ENCODE measurements at regions not wholly inside any gene's neighbourhood (a gene's known extent, or its start where the extent isn't known, plus 50 kb on each side); places are given as distances from the start of the nearest gene placed in this dataset.

DNA sequence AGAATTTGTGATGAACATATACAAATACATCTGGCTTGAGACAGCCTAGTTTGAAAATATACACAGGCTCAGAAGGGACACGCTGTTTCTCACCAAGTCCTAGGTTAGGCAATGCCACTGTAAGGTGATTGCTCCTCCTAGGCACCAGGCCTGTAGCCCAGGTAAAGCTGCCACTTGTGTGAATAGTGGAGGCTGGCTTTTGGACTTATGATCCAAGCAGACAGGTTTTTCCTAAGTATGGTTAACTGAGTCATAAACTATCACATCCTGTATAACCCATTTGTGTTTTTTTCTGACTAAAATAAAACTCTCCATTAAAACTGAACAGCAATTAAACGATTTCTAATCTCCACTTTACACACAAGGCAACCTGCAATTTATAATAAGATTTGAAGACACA, 81.0 kb downstream of the SEMA4F start:
- DNase-seq (ENCODE audit: low read depth), result no peak

DNA sequence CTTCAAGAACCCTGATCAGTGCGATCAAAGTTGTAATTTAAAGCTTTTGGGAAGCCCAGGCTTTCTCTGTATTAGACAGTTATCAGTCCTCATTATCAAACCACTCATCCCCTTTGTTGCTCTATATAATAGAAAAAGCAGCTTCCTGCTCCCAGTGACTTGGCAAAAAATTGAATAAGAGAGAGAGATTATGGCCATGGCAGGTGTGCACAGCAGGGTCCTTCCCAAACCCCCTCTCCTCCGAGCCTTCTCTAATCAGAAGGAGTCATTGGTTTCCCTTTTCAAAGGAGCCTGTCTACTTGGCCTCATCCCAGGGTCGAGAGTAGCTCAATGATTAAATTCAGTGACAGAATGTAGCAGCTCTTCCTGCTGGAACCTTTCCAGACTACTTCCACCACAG, 81.5 kb downstream of the SEMA4F start:
- no peak for DNase-seq (ENCODE audit: low read depth)

DNA sequence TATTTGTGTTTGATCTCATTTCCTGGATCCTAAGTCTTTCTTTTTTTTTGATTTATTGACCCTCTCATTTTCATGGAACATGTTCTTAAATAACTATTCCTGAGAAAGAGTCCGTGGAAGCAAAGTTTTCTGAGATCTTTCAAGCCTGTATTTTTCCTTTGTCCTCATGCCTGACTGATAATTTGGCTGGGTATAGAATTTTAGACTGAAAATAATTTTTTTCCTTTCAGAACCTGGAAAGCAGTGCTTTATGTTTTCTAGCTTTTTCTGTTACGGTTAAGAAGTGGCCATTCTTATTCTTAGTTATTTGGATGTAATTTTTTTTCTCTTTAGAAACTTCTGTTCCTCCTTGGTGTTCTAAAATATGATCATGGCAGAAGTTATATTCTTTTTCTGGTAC, 82.5 kb downstream of the SEMA4F start:
- no peak for DNase-seq (ENCODE audit: low read depth)

DNA sequence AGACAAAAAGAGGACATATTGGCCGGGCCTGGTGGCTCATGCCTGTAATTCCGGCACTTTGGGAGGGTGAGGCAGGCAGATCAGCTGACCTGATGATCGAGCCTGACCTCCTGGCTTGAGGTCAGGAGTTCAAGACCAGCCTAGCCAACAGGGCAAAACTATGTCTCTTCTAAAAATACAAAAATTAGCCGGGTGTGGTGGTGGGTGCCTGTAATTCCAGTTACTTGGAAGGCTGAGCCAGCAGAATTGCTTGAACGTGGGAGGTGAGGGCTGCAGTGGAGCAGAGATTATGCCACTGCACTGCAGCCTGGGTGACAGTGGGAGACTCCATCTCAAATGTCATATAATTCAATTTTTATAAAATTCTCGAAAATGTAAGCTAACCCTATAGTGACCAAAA, 84.5 kb downstream of the SEMA4F start:
- no peak for DNase-seq (ENCODE audit: low read depth)

DNA sequence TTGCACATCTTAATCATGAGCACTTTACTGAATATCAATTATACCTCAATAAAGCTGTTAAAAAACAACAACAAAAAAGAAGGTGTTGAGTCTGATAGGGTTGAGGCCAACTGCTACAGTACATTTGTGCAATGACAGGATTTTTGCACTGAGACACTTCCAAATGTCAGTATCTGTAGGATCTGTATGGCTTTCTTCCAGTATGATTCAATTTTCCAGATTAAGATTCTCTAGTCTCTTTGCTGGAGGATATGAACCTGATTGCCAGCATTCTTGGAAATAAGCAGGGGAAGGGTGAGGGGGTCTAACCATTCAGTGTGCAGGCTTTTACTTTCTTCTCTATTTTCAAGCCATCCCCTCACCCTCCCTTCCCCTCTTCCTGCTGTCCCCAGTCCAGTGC, 85.1 kb downstream of the SEMA4F start:
- no peak for DNase-seq (ENCODE audit: low read depth)

DNA sequence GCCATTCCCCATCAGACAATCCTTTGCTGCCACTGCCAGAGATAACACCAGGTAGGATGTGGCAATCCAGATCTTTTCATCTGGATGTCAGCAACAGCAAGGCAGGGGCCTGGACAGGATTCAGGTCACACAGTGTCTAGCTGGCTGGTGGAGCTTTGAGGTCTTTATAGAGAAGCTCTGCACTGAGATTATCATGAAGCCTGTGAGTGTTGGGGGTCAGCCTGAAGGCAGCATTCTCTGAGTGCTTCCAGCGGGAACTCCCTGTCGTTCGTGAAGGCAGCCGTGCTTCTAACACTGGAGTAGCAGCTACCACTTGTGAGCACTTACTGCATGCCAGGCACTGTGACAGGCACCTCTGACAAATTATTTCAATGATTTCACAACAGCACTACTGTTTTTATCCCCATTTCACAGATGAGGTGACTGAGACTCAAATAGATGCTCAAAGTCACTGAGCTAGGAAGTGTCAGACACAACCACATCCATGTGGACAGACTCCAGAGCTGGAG, 85.7 kb downstream of the SEMA4F start:
- DNase-seq (ENCODE audit: low read depth), result no peak

DNA sequence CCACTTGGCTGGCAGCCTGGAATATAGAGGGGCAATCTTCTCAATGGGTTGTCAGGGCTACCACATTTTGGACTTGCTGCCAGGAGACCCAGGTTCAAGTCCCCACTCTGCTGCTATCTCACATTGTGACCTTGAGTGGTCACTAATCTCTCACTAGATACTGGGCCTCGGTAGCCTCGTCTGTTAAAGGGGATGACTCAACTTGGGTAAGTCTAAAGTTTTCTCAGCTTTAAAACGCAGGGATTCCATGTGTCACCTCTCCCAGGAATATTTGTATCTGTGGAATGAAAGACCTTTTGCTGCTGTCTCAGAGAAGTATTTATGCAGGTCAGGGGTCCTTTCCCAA, 86.3 kb downstream of the SEMA4F start:
- DNase-seq (ENCODE audit: low read depth), result no peak

DNA sequence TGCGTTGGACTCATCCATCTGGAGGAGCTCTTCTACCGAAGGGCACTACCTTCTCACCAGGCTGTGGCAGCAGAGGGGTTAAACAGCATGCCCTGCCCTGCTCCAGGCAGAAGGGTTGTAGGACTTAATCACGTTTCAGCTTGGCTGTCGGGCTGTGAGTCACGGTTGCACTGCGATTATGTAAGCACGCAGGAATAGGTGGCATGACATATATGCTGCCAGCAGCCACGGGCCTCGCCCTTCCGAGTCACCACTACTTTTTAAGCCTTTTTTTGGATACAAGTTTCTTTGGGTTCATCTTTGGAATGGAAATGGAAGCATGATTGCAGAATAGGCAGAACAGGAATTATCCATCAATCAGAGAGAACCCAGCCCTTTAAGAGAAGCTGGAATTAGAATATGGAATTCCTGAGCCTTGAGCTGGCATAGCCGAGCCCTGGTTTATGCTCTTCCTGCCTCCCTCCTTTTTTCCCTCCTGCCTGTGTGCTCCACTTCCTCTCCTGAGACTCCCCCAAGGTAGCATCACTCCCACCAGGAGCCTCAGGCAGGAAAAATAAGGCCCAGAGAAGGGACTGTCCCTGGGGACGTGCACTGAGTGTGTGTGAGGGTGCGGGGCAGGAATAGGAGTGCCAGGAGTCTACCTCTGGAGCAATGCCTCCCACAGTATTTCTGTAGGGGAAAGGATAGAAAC, 86.8 kb downstream of the SEMA4F start:
- DNase-seq (ENCODE audit: low read depth), result peak; percentile 99

DNA sequence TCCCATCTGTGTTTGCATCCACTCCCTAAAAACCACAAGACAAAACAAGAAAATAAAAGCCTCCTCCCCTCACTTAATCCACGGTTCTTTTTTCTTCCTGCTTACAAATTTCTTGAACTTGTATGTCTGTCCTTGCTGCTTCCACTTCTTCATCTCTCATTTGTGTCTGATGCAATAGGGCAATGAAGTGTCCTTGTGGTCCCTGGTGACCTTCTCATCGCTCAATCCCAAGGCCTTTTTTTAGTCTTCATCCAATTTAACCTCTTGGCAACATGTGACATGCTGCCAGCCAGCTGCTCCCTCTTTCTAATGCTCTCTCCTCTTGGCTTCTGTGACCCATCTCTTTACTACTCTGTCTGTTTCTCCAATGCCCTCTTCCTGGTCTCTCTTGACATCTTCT, 87.6 kb downstream of the SEMA4F start:
- no peak for DNase-seq (ENCODE audit: low read depth)

DNA sequence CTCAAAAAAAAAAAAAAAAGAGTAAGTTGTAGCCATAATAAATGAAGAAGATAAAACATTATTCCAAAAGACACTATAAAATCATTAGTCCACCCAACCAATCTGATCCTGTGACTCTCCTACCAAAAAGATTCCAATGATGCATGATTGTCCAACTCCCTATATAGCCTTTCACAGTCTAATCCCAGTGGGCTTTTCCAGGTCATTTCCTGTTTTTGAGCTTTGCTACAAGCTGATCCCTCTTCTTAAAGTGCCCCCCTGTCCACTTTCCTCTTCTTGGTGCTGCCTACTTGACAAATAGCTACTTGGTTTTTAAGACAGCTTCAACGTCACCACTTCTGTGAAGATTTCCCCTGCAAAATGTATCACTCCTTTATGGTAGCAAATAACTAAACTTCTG, 88.4 kb downstream of the SEMA4F start:
- no peak for DNase-seq (ENCODE audit: low read depth)

DNA sequence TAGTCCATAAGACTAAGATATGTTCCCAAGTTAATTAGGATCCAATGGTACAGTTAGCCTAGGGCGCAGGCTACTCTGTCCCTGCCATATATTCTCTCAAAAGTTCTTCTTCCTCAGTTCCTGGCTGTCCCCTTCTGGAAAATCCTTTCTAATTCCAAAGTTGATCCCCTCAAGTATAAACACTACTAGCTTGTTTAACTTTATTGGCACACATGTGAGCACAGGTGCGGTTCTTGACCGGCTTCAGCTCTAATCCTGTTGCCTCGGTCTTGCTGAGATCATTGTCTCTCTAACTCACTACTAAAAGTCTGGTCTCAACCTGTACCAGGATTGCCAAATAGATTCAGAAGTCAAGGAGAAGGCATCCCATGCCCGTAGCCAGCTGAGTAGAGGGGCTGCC, 89.0 kb downstream of the SEMA4F start:
- DNase-seq (ENCODE audit: low read depth), result no peak

DNA sequence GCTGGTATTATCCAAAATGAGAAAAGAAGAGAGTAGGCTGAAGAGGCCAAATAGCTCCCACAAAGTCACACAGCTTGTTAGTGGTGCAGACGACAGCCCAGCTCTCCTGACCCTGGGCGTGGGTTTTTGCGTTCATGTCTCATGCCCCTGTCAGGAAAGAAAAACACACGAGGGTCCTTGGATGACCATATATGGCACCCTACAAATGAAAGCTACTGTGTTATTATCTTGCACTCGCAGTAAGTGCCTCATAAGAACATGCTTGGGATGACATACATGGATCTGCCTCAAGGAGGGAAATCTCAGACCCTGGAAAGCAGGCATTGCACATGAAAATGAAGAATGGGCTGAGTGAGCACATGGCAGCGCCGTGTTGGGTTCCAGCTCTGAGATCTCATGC, 89.7 kb downstream of the SEMA4F start:
- no peak for DNase-seq (ENCODE audit: low read depth)

DNA sequence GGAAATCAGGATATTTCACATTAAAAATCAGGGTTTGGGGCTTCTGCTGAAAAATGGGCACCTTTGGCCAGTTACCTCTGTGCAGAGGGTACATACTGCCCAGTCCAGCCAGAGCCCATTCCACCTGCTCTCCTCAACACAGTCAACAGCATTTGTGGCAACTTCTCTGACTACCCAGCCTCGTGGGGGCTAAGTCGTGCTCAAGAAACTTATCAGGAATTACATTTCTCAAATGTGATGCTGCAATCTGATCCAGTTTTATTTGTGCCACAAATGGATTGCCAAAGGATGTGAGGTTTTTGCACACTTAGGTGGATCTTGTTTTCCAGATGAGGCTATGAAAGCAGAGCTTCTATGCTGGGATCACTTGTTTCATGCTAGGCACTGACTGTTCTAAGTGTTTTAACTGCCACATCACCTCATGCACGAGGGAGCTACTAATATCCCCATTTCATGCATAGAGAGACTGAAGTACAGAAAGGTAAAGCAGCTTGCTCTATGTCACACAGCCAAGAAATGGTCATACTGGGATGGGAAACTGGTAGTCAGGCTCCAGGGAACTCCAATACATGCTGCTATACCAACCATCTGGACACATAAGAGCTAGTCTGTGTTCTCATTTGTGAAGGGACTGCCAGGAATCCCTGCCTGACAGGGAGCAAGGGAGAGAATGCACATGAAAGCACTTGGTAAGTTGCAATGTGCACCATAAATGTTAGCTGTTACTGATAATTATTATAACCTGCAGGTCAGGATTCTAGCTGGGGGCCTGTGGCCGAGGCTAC, 89.0 kb upstream of the HK2 start:
- no peak for DNase-seq (ENCODE audit: low read depth)

DNA sequence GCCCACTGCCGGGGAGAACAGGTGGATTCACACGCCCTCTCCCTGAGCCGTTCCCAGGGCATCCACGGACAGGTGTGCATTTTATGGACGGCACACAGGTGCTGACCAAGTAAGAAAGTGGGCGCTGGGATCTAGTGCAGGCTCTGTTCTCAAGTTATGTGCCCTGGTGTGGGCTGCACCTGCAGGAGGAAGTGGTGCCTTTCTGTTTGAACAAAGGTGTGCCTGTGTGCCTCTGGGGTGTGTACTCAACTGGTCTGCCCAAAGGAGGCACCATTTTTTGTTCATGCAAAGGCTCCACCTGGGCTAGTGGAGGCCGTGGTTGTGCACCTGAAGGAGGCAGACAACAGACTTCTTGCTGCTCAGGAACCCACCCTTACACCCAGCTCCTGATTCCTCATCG, 88.2 kb upstream of the HK2 start:
- no peak for DNase-seq (ENCODE audit: low read depth)

DNA sequence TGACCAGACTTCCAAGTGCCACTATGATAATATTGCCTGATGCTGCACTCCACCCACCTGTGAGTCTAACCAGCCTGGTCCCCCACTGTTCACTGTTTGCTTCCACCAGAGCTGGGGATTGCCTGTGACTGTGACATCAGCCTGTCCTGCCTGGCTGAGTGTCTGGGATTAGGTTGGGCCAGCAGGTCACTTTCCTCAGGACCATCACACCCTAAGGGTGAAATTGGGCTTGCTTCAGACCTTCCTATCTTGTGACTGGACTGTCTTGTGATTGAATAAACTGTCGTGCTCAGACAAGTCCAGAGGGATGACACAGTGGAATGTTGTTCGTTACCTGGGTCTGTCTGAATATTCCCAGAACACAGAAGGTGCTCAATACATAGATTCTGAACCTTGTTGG, 87.4 kb upstream of the HK2 start:
- no peak for DNase-seq (ENCODE audit: low read depth)

DNA sequence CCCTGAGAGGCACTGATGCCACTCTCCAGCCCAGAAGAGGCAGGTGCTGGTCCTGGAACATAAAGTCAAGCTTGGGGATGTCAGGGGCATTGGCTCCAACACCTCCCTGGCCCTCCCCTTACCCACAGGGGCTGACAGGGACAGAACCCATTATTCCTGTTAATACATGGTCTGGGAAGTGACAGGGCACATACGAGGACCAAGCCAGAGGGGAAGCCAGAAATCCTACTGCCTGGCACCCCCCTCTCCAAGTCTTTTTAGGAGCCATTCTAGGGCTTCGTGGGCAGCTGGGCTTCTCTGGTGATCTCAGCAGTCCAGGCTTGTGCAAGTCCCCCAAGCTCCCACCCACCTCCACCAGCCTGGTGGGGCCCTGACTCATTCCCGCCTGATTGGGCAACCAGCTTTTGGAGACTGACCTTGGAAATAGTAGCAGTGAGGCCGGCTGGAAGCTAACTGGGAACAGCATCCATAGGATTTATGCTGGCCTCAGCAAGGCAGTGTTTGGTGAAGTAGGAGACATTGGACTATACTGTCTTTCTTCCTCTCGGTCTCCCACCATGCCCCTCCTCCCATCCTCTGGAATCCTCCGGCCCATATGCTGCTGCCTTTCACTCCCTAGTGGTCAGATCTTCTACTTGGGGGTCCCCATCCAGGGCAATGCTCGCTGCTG, 86.4 kb upstream of the HK2 start:
- peak; percentile 67 for DNase-seq (ENCODE audit: low read depth)

DNA sequence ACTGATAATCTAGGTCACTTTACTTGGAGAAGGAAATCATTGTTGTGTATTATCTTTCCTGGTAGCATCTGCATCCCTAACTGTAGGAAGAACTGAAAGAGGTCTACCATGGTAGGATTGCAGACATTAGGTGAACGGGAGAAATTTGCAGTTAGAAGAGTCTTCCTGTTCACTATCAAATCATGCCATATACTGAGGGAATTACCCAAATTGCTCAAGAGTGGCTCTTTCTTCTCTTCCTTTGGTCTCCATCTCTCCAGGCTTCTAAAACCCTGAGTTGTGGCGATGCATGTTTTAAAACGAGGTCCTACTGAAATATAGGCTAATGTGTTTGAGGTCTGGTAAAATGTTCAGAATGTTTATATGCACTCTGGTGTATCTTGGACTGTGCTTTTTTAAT, 85.3 kb upstream of the HK2 start:
- DNase-seq (ENCODE audit: low read depth), result no peak

DNA sequence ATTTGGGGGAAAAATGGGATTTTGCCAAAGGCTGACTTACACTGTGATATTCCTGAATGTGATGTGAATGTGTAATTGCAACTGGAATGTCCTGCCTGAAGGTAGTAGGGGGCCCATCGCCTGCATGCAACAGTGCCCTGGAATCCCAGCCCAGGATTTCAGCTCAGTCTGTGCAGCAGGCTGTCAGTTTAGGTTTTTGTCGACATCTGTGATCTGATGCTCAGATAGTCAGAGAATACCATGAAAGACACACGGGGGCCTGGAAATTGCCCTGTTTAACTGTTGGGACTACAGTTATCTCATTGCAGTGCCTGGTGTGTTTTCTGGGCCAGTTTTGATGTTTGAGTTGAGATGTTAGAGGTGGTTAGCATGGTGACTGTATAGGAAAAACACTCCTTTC, 84.5 kb upstream of the HK2 start:
- DNase-seq (ENCODE audit: low read depth), result no peak

DNA sequence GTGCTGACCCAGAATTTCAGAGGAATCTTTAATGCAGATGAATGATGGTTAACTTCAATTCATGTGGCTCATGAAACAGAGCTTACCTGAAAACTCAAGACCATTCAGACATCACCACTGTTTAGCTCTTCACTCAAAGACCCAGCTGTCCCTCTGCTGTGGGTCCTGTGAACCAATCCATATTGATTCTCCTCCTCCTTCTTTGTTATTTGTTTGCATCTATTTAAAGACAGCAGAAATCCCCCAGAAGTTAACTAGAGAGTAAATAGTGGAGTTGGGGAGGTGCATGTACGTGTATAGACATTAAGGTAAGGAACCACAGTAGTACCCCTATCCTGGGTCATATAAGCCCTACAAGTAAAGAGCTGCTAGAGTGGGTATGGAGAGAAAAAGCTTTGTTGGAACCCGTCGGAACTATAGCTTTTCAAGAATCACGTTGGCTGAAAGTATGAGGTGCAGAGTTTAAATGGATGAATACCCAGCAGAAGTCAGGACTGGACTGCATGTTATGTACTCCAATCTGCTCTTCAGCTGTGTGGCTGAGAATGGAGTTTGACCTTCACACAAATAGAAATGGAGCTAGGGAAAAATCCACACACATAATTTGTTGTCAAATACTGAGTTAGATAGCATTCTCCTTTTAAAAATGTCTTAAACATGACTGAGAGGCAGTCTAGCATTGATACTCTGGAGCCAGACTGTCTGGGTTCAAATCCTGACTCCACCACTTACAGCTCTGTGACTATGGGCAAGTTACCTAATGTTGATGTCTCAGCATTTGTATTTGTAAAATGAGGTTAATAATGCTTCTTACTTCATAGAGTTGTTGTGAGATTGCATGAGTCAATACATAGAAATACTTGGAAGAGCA, 81.7 kb upstream of the HK2 start:
- no peak for DNase-seq (ENCODE audit: low read depth)

DNA sequence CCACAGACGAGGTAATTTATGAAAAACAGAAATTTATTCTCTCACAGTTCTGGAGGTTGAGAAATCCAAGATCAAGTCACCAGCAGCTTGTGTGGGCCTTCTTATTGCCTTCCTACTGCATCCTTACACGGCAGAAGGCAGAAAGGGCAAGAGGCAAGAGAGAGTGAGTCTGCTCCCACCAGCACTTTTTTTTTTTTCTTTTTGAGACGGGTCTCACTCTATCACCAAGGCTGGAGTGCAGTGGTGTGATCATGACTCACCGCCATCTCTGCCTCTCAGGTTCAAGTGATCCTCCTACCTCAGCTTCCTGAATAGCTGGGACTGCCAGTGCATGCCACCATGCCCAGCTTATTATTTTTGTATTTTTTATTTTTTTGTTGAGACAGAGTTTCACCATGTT, 78.5 kb upstream of the HK2 start:
- no peak for DNase-seq (ENCODE audit: low read depth)

DNA sequence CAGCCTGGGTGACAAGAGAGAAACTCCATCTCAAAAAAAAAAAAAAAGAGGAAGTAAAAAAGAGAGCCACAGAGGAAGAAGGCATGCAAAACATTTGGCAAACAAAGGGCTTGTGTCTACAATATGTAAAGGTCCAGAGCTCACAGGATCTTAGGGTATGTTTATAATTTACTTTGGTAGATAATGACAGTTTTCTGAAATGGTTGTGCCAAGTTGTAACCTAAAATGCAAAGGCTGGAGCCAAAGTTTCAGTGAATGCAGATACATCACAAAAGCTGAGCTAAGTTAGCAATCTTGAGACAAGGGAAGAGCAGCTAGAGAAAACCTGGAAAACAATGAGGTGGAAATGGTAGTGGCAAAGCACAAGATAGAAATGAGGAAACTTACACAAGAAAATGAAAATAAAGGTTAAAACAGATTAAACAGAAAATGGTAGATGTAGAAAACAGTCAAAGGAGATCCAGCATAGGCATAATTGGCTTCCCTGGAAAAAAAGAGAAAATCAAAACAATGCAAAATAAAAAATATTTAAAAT, 77.5 kb upstream of the HK2 start:
- no peak for DNase-seq (ENCODE audit: low read depth)

DNA sequence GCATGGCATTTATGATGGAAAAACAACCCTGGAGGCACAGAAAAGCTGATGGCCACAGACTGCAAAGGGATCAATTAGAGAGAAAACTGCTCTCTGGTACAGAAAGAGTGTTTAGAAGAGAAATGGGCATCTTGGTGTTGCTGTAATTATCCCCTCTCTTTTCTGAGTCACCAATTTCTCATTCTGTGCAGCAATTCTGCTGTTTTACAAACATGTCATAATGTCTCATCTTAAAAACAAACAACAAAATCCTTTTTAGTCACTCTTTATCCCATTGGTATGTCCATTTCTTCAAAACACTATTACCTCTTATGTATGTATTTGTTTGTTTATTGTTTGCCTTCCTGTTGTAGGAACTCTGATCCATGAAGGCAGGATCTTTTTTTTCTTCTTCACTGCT, 73.9 kb upstream of the HK2 start:
- DNase-seq (ENCODE audit: low read depth), result no peak

All from HS-5 (cell line).